Activated CD4-positive, alpha-beta T cell treated with anti-CD3 and anti-CD28 coated beads, Interleukin-10, Interleukin-2, amounts not matched to agents 100 ng/mL and 50 ng/mL, durations not matched to agents 16 hours and 8 hours (primary cell): ENCODE measurements at regions not wholly inside any gene's neighbourhood (a gene's known extent, or its start where the extent isn't known, plus 50 kb on each side); places are given as distances from the start of the nearest gene placed in this dataset.

Experiments
- DNase-seq: peaks from one replicate; pipeline ENCODE4 v3.0.0-alpha.2; 2020

- no peak for DNase-seq
Measured at GRCh38 chr14:98888927-98889835, 382.8 kb downstream of the BCL11B start.

GRCh38 chr14:98889836-98890185 is 382.2 kb downstream of the BCL11B start:
- no peak for DNase-seq

- DNase-seq = no peak
Measured at GRCh38 chr14:98890556-98891340, 381.2 kb downstream of the BCL11B start.

- peak; percentile 1 for DNase-seq
Measured at GRCh38 chr14:98893675-98894074, 378.3 kb downstream of the BCL11B start.

GRCh38 chr14:98894600-98894999 is 377.4 kb downstream of the BCL11B start:
- no peak for DNase-seq

- no peak for DNase-seq
Measured at GRCh38 chr14:98896449-98896848, 375.5 kb downstream of the BCL11B start.

- no peak for DNase-seq
Measured at GRCh38 chr14:98897605-98898309, 374.2 kb downstream of the BCL11B start.

GRCh38 chr14:98899441-98899840 is 372.6 kb downstream of the BCL11B start:
- DNase-seq = no peak

- no peak for DNase-seq
Measured at GRCh38 chr14:98900236-98900635, 371.8 kb downstream of the BCL11B start.

GRCh38 chr14:98900798-98901197 is 371.2 kb downstream of the BCL11B start:
- DNase-seq = no peak

GRCh38 chr14:98901511-98902205 is 370.3 kb downstream of the BCL11B start:
- DNase-seq = no peak

- no peak for DNase-seq
Measured at GRCh38 chr14:98903371-98903770, 368.6 kb downstream of the BCL11B start.

GRCh38 chr14:98904677-98905076 is 367.3 kb downstream of the BCL11B start:
- DNase-seq = no peak

- DNase-seq = no peak
Measured at GRCh38 chr14:98906123-98906995, 365.6 kb downstream of the BCL11B start.

- no peak for DNase-seq
Measured at GRCh38 chr14:98907271-98907670, 364.7 kb downstream of the BCL11B start.

- DNase-seq = no peak
Measured at GRCh38 chr14:98908050-98908449, 363.9 kb downstream of the BCL11B start.

GRCh38 chr14:98909251-98909944 is 362.6 kb downstream of the BCL11B start:
- no peak for DNase-seq

- no peak for DNase-seq
Measured at GRCh38 chr14:98910061-98910460, 361.9 kb downstream of the BCL11B start.

GRCh38 chr14:98912655-98913054 is 359.3 kb downstream of the BCL11B start:
- no peak for DNase-seq

- DNase-seq = no peak
Measured at GRCh38 chr14:98913967-98914650, 357.9 kb downstream of the BCL11B start.

GRCh38 chr14:98914942-98915341 is 357.1 kb downstream of the BCL11B start:
- DNase-seq = no peak
